Ovary (tissue), 7 donors: ENCODE measurements at regions not wholly inside any gene's neighbourhood (a gene's known extent, or its start where the extent isn't known, plus 50 kb on each side); places are given as distances from the start of the nearest gene placed in this dataset.

Experiments used
- DNase-seq, 5 donors: peaks; one replicate each; pipeline ENCODE4 v3.0.0-alpha.2; 2019 to 2020
- H3K27ac ChIP-seq, 2 donors: fragments of 200-600 bp; one replicate each; pipeline versions ENCODE4 v1.5.1 to v1.8.0; 2019 to 2022
- H3K27me3 ChIP-seq: fragments of 200-600 bp; one replicate; pipeline ENCODE4 v1.8.0; 2022
- H3K36me3 ChIP-seq: fragments of 200-600 bp; sonication (generic); one replicate; pipeline ENCODE4 v1.5.1; 2019
- H3K4me1 ChIP-seq: one replicate; pipeline ENCODE4 v1.8.1; 2013; ENCODE audit warnings: mild to moderate bottlenecking, moderate library complexity; ENCODE audit not compliant: insufficient read depth
- H3K4me3 ChIP-seq: fragments of 200-600 bp; sonication (generic); one replicate; pipeline ENCODE4 v1.5.1; 2017
- H3K9me3 ChIP-seq, 2 donors: fragments of 200-600 bp in 1 of 2; sonication (generic) in 1 of 2; one replicate each; pipeline versions ENCODE4 v1.5.1 to v1.8.1; 2013 to 2019; ENCODE audit warnings: mild to moderate bottlenecking in 1 of 2, moderate library complexity in 1 of 2
- EP300 ChIP-seq: sonication (generic); formaldehyde crosslinking; IDR thresholded peaks from one replicate; pipeline ENCODE4 v1.6.1; 2017; ENCODE audit warnings: antibody characterized with exemption
- POLR2A ChIP-seq: fragments of 450-650 bp; IDR thresholded peaks from one replicate; pipeline ENCODE4 v1.6.1; 2017; ENCODE audit warnings: antibody characterized with exemption, mild to moderate bottlenecking, moderate library complexity
- WGBS, 3 donors: extraction: QIAGEN DNeasy Blood & Tissue Kit in 1 of 3; methylation state at CpG; one replicate each; pipeline versions ENCODE4 v1.1.5 to v1.1.7; 2013 to 2017; 5-methylcytosine and 5-hydroxymethylcytosine counted together
- intact Hi-C, 4 donors: fragments of 100-400 bp; cut with DNase I; formaldehyde crosslinking; loops; one replicate each; pipeline versions ENCODE4 v1.11.0 to v1.15.1; 2022 to 2023
- TF ChIP-seq, protein P1 (sequence below), 3 donors: fragments of 450-650 bp in 2 of 3; fragments of 200-600 bp in 1 of 3; IDR thresholded peaks; one replicate each; pipeline versions ENCODE4 v1.5.1 to v1.8.0; 2016 to 2022; ENCODE audit warnings: antibody characterized with exemption in 3 of 3, mild to moderate bottlenecking in 1 of 3
- donor health status: DM: no; HTN: no; CAD: no; lungs with moderate emphysema.
- donor health status: DM: no; HTN: no; CAD: no.
- donor health status: Bipolar disorder and iron deficiency.
- donor health status: DM: no; HTN: no; CAD: no.
- donor health status: DM: yes; HTN: yes; CAD: no.

DNA sequence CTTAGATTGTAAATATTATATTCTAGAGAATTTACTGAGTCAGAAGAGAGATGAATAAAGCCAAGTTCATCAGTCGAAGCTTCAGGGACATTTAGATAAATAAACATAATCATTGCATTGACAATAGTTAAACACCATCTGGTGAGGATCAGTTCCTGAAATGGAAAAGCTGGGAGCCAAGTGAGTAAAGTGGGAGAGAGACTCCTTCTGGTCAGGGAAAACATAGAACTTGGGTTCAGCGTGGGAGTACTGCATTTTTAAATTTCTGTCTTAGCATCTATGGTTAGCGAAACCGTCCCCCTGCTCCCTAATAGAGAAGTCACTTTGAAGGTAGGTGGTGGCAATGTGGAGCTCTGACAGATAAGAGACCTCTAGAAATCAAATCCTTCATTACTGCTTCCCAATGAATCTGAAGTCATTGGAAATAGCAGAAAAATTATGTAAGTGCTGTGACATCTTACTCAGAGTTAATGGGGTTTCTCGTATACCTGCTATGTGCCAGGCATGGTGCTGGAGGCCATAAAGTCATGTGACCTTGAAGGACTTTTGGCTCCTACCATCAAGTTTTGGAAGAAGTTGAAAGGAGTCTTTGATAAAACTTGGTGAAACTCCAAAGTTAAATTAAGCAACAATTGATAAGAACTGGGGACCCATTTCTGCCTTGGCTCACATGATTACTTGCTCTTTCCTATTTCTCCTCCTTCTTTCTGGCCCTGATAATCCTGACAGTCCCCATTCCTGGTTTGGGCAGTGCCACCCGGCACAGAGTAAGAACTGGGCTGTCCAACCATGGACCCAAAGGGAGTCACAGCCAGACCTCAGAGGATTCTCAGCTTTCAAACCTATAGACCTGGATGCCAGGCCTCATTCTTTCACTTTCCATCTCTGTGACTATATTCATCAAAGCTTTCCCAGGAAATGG lies 211.2 kb downstream of the C7orf25 start:
- no peaks in the 10 kb centered on the region for H3K9me3 ChIP-seq
- no peaks in the 10 kb centered on the region for H3K36me3 ChIP-seq
- TF ChIP-seq, protein P1, sequence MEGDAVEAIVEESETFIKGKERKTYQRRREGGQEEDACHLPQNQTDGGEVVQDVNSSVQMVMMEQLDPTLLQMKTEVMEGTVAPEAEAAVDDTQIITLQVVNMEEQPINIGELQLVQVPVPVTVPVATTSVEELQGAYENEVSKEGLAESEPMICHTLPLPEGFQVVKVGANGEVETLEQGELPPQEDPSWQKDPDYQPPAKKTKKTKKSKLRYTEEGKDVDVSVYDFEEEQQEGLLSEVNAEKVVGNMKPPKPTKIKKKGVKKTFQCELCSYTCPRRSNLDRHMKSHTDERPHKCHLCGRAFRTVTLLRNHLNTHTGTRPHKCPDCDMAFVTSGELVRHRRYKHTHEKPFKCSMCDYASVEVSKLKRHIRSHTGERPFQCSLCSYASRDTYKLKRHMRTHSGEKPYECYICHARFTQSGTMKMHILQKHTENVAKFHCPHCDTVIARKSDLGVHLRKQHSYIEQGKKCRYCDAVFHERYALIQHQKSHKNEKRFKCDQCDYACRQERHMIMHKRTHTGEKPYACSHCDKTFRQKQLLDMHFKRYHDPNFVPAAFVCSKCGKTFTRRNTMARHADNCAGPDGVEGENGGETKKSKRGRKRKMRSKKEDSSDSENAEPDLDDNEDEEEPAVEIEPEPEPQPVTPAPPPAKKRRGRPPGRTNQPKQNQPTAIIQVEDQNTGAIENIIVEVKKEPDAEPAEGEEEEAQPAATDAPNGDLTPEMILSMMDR (IDR thresholded peaks at IDR 0.05) = no peak
- TF ChIP-seq POLR2A = no peak
- no peak for TF ChIP-seq EP300
- no peaks in the 10 kb centered on the region for H3K4me1 ChIP-seq
- WGBS, 3 donors = 34 to 40% (median 36%) methylated on average over 6 of the region's 6 CpGs
- no peaks in the 10 kb centered on the region for H3K27me3 ChIP-seq
- DNase-seq = no peak
- no peak overlapping the region for H3K27ac ChIP-seq
- intact Hi-C loops = no loop called here
- no peak overlapping the region for H3K4me3 ChIP-seq

DNA sequence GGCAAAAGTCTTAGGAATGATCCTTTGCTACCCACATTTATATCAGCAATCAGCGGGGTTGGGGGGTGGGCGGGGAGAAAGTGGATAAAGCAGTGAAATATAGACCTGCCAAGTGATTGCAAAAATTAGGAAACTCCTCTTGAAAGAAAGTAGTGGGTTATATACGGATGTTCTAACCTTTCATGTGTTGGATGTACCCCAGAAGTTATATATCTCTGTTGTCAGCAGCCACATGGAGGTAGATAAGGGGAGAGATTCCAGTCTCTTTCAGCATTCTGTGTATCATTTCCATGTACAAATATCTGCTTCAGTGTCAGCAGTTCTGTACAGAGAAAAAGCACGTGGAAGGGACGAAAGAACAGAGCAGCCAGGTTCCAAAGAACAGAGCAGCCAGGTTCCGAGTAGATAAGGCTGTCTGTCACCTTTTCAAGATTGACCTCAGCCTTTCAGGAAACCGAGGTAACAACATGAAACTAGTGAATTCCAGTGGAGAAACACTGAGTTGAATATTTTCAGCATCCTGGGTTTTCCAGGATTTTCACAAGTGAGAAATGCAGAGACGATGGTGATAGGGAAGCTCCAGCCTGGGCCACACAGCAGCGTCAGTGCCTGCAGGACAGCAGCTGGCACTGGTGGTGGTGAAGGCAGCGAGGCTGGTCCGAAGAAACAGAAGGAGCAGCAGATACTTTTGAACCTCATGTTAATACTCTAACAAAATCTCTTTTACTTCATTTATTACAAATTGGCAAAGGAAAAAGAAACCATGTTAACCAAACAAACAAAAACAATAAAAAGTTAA lies 212.3 kb downstream of the C7orf25 start:
- Histone ChIP-seq H3K4me1 (no peaks in the 10 kb centered on the region), H3K27ac (no peak overlapping the region), H3K36me3 (no peaks in the 10 kb centered on the region), H3K27me3 (no peaks in the 10 kb centered on the region), H3K4me3 (no peak overlapping the region), H3K9me3 (no peaks in the 10 kb centered on the region)
- TF ChIP-seq POLR2A (no peak), EP300 (no peak)
- TF ChIP-seq, protein P1 (IDR thresholded peaks at IDR 0.05) = no peak
- whole genome bisulfite sequencing, 3 donors = 22 to 45% (median 25%) methylated on average over 11 of the region's 11 CpGs
- intact Hi-C loops = loop anchor here in 1 of 4 donors (10.0 kb wide), 1 partner anchor 725 kb away; no protein-coding TSS in a partner anchor
- no peak for DNase-seq

DNA sequence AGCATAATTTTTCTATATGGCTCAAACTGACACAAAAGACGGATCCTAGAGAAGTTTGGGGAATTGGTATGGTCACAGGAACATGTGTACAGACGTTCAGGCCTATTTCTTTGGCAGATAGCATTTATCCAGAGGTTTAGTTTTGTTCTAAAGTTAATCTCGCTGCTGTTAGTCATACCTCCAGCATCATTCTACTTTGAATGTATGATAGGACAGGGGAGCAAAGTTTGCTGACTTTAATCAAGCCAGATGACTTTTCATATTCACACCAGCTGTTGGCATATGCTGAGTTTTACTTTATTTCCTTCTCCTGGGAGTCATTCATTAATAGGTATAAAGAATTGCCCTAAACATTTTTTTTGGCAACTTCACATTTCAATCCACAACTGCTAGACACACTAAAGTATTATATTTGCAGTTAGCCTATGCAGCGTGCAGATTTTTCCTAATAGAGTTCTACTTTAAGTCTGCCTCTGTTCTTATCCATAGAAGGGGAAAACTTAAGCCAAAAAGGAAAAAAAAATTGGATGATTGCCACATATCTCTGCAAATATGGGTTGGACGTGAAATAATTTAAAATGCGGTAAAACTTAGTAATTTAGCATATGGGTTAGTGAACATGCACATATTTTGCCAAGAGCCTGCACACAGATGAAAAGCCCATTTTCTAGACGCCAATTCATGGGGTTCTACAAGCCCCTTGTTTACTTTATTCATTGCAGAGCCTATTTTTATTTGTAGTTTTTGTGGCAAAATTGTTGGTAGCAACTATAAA lies 213.1 kb downstream of the C7orf25 start:
- DNase-seq = no peak
- no peak overlapping the region for H3K27ac ChIP-seq
- no peaks in the 10 kb centered on the region for H3K4me1 ChIP-seq
- no peaks in the 10 kb centered on the region for H3K27me3 ChIP-seq
- TF ChIP-seq EP300 (no peak), POLR2A (no peak)
- TF ChIP-seq, protein P1 (IDR thresholded peaks at IDR 0.05) = no peak
- no peak overlapping the region for H3K4me3 ChIP-seq
- no peaks in the 10 kb centered on the region for H3K36me3 ChIP-seq
- H3K9me3 ChIP-seq = no peaks in the 10 kb centered on the region
- intact Hi-C loops = loop anchor here in 1 of 4 donors (10.0 kb wide), 1 partner anchor 724 kb away; no protein-coding TSS in a partner anchor
- 53 to 64% (median 55%) methylated on average over 7 of the region's 7 CpGs for WGBS, 3 donors
